Thoracic aorta (tissue), 2 donors: ENCODE measurements at regions not wholly inside any gene's neighbourhood (a gene's known extent, or its start where the extent isn't known, plus 50 kb on each side); places are given as distances from the start of the nearest gene placed in this dataset.

Experiments used
- ATAC-seq: fragments of 150-250 bp; one replicate; pipeline ENCODE4 v1.8.0; 2017; ENCODE audit warnings: low read depth; ENCODE audit not compliant: insufficient number of reproducible peaks, low FRiP score
- DNase-seq: peaks from one replicate; pipeline ENCODE4 v3.0.0-alpha.2; 2020; ENCODE audit warnings: low spot score
- H3K27ac ChIP-seq, 2 donors: fragments of 200-600 bp; sonication (generic); 1 replicate in 1 of 2; 2 replicates in 1 of 2; pipeline ENCODE4 v1.5.1; 2016; ENCODE audit warnings: mild to moderate bottlenecking in 2 of 2, moderate library complexity in 2 of 2
- H3K27me3 ChIP-seq: fragments of 200-600 bp; sonication (generic); replicated peaks from 2 replicates; pipeline ENCODE4 v1.6.0; 2016; ENCODE audit warnings: mild to moderate bottlenecking; ENCODE audit not compliant: insufficient read depth
- H3K36me3 ChIP-seq: fragments of 200-600 bp; sonication (generic); one replicate; pipeline ENCODE4 v1.5.1; 2016
- H3K4me1 ChIP-seq, 2 donors: fragments of 200-600 bp; sonication (generic); 1 replicate in 1 of 2; 2 replicates in 1 of 2; pipeline versions ENCODE4 v1.5.1 to v1.6.0; 2016; ENCODE audit warnings: low read depth in 2 of 2, mild to moderate bottlenecking in 1 of 2; ENCODE audit not compliant: control insufficient read depth in 1 of 2
- H3K4me3 ChIP-seq: fragments of 200-600 bp; sonication (generic); 2 replicates; pipeline ENCODE4 v1.5.1; 2016; ENCODE audit warnings: mild to moderate bottlenecking
- H3K9me3 ChIP-seq: fragments of 200-600 bp; sonication (generic); 2 replicates; pipeline ENCODE4 v1.5.1; 2016
- TF ChIP-seq, protein P1 (sequence below): fragments of 200-600 bp; sonication (generic); IDR thresholded peaks from one replicate; pipeline ENCODE4 v1.5.1; 2019; ENCODE audit warnings: antibody characterized with exemption

DNA sequence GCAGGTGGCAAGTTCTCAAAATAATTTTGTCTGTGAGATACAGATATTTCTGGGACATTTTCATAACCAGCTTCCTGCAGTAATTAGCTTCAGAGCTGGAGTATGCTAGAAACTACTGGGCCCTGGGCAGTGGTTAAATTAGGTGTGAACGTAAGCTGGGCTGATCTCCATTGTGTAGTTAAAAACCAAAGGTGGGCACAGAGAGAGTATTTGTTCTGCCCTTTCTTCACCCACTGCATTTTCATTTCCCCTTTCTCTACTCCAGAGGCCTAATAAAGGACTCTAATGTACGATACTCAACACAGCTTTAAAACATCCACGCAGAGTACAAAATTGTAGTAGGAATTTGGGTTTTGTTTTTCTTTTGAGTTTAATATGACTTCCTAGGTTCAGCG is 252.7 kb downstream of the SPRY1 start:
- TF ChIP-seq, protein P1, sequence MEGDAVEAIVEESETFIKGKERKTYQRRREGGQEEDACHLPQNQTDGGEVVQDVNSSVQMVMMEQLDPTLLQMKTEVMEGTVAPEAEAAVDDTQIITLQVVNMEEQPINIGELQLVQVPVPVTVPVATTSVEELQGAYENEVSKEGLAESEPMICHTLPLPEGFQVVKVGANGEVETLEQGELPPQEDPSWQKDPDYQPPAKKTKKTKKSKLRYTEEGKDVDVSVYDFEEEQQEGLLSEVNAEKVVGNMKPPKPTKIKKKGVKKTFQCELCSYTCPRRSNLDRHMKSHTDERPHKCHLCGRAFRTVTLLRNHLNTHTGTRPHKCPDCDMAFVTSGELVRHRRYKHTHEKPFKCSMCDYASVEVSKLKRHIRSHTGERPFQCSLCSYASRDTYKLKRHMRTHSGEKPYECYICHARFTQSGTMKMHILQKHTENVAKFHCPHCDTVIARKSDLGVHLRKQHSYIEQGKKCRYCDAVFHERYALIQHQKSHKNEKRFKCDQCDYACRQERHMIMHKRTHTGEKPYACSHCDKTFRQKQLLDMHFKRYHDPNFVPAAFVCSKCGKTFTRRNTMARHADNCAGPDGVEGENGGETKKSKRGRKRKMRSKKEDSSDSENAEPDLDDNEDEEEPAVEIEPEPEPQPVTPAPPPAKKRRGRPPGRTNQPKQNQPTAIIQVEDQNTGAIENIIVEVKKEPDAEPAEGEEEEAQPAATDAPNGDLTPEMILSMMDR, result no peak
- peaks cover 24 to 56% of the 10 kb centered on the region in 2 donors for H3K4me1 ChIP-seq

DNA sequence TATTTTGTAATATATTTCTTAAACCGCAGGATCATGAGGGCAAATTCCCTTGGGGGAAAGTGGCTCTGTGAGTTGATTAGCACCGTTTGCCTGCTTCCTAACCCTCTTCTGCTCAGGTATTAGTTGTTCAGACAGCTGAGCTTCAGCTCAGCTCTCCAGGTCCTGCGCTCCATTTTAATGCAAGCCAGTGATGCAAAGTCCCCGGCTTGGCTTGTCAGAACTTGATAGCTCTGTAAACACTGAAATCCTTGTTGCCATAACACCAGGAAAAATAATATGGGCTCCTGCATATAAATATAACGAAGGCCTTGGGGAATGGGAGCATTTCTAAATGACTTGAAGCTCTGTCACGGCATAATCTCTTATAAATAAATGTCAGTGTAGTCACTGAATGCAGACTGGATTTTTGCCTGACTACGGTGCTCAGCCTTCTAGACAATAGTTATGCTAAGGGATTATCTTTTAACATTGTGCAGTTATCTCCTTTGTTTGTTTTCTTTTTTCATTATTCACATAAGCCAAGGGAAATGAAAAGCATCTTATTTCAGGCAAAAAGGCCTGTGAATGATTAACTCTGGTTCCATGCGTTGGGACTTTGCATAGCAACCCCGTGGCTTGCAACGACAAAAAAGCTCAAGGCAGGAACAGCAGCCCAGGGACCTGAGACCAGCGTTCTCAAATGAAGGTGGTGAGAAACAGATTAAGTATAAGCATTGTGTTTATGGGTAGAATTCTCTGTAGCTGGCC is 253.2 kb downstream of the SPRY1 start:
- no peak for DNase-seq
- peak; percentile 60 for ATAC-seq
- TF ChIP-seq, protein P1, result no peak
- no peaks in the 10 kb centered on the region for H3K36me3 ChIP-seq
- peaks cover 24 to 56% of the 10 kb centered on the region in 2 donors for H3K4me1 ChIP-seq
- H3K27ac ChIP-seq, result peak overlapping the region; percentile 47 to 71
- peak overlapping the region; percentile 46 for H3K4me3 ChIP-seq
- no peaks in the 10 kb centered on the region for H3K9me3 ChIP-seq
- no peaks in the 10 kb centered on the region for H3K27me3 ChIP-seq

More for the DNA sequence above, 252.7 kb downstream of the SPRY1 start:
- DNase-seq, result no peak
- ATAC-seq, result no peak
- Histone ChIP-seq H3K4me3 (peak overlapping the region; percentile 46), H3K9me3 (no peaks in the 10 kb centered on the region), H3K36me3 (no peaks in the 10 kb centered on the region), H3K27me3 (no peaks in the 10 kb centered on the region), H3K27ac (peak overlapping the region; percentile 47 to 71)

DNA sequence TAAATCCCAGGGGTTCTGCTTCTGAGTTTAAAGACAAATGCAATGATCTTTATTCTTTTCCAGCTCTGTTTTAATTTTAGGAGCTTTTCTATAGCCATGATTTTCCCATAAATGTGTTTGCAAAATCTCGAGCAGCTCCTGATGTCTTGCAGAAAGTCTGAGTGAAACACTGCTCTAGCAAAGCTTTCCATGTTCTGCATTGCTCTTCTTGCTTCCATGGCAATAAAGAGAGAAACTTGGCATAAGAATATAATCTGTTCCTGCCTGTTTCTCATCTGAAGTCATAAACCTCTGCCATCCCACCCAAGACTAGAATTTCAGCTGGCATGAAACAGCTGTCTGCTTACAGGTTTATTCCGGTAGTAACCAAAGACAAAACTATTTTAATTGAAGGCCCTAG is 254.5 kb downstream of the SPRY1 start:
- Histone ChIP-seq H3K4me1 (peaks cover 24 to 63% of the 10 kb centered on the region in 2 donors), H3K4me3 (no peak overlapping the region), H3K36me3 (no peaks in the 10 kb centered on the region), H3K27ac (peak overlapping the region; percentile 49 to 71), H3K9me3 (no peaks in the 10 kb centered on the region), H3K27me3 (no peaks in the 10 kb centered on the region)
- TF ChIP-seq, protein P1, result no peak
- no peak for DNase-seq
- ATAC-seq, result no peak

DNA sequence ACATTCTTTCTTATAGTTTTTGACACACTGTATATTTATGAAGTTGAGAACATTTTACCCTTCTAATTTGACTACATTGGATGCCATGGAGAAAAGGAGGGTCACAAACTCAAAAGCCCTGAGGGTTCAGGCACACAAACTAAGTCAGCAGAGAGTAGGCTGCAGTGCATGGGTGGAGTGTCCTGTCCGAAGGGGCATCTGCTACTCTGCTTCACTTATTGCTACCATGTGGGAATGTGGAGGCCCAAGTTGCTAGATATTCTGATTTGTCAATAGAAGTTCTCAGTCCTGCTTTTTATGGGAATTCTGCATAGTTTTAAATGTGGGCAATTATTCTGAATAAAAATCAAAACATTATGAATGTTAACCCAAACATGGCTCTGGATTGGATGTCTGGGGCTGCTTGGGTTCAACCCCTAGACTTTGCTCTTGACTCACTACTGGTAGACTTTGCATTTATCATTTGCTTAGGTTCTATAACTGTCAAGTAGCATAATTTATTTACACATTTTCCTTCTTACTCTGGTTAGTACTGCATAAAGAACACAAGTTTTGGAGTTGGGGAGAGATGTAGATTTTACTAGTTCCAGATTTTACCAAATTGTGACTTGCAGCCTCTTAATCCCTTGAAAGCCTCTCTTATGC is 255.1 kb downstream of the SPRY1 start:
- Histone ChIP-seq H3K4me3 (no peak overlapping the region), H3K4me1 (peaks cover 24 to 64% of the 10 kb centered on the region in 2 donors), H3K27ac (peak overlapping the region; percentile 49 to 71), H3K36me3 (no peaks in the 10 kb centered on the region), H3K27me3 (no peaks in the 10 kb centered on the region), H3K9me3 (no peaks in the 10 kb centered on the region)
- DNase-seq (no peak), ATAC-seq (no peak)
- TF ChIP-seq, protein P1, result no peak

DNA sequence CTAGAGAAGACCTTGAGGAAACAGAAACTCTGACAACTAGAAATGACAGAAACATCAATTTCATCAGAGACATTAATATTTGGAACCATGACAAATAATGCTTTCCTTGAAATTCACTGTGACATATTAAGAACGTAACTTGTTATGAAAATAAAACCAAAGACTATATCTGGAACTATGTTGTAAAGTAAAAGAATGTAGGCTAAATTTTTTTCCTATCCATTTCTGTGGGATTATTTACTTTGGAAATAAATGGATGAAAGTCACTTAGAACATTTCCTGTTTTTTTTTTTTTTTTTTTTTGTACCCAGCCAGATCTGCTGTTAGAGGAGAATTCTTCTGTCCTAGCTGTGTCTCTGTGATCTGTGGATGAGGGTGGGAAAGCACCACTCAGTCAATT is 255.9 kb downstream of the SPRY1 start:
- H3K36me3 ChIP-seq, result no peaks in the 10 kb centered on the region
- H3K27ac ChIP-seq, result peak overlapping the region; percentile 49 to 71
- TF ChIP-seq, protein P1, result no peak
- no peak for DNase-seq
- no peak for ATAC-seq
- H3K27me3 ChIP-seq, result no peaks in the 10 kb centered on the region
- no peak overlapping the region for H3K4me3 ChIP-seq
- peaks cover 24 to 64% of the 10 kb centered on the region in 2 donors for H3K4me1 ChIP-seq
- H3K9me3 ChIP-seq, result no peaks in the 10 kb centered on the region
